ENCODE measurements at regions not wholly inside any gene's neighbourhood (a gene's known extent, or its start where the extent isn't known, plus 50 kb on each side); places are given as distances from the start of the nearest gene placed in this dataset.

DNA sequence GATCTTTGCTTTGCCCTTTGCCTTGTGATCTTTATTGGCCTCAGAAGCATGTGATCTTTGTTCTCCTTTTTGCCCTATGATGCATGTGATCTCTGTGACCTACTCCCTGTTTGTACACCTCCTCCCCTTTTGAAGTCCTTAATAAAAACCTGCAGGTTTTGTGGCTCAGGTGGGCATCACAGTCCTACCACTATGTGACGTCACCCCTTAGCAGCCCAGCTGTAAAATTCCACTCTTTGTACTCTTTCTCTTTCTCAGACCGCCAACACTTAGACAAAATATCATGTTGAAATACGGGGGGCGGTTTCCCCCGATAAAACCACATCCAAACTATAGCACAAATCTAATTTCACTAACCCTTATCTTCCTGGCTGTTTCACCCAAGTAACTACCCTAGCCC is 76.7 kb upstream of the RAPGEF4 start:
- TF ChIP-seq CTCF (IDR thresholded peaks at IDR 0.05) (no peak), POLR2A (IDR thresholded peaks at IDR 0.05) (no peak)
